RWPE2 (cell line): ENCODE measurements at regions not wholly inside any gene's neighbourhood (a gene's known extent, or its start where the extent isn't known, plus 50 kb on each side); places are given as distances from the start of the nearest gene placed in this dataset.
A peak's percentile ranks its signal among the peaks of the same experiment; 100 is the strongest.

Experiments used
- ATAC-seq: fragments of 200-7000 bp; cut with Tn5 transposase; 3 replicates; pipeline ENCODE4 v1.9.1; 2021; ENCODE audit warnings: low read depth
- DNase-seq: peaks from one replicate; pipeline ENCODE4 v3.0.0-alpha.2; 2020; ENCODE audit warnings: low spot score
- H3K27ac ChIP-seq: fragments of 450-650 bp; 2 replicates; pipeline ENCODE4 v1.5.1; 2017; ENCODE audit warnings: mild to moderate bottlenecking; ENCODE audit not compliant: poor library complexity, severe bottlenecking
- H3K27me3 ChIP-seq: fragments of 250-450 bp; sonication (Bioruptor Pico); 2 replicates; pipeline ENCODE4 v1.5.1; 2021; ENCODE audit warnings: mild to moderate bottlenecking, moderate library complexity; ENCODE audit not compliant: insufficient read depth, poor library complexity, severe bottlenecking
- H3K36me3 ChIP-seq: fragments of 250-450 bp; sonication (Bioruptor Pico); 2 replicates; pipeline ENCODE4 v1.5.1; 2020; ENCODE audit warnings: low read depth, mild to moderate bottlenecking, moderate library complexity
- H3K4me1 ChIP-seq: fragments of 250-450 bp; sonication (Bioruptor Pico); 2 replicates; pipeline ENCODE4 v1.5.1; 2021; ENCODE audit warnings: mild to moderate bottlenecking, moderate library complexity; ENCODE audit not compliant: insufficient read depth, poor library complexity, severe bottlenecking
- H3K4me3 ChIP-seq: fragments of 250-450 bp; sonication (Bioruptor Pico); 2 replicates; pipeline ENCODE4 v1.5.1; 2021; ENCODE audit warnings: mild to moderate bottlenecking, moderate library complexity; ENCODE audit not compliant: severe bottlenecking
- H3K9me3 ChIP-seq: fragments of 250-450 bp; sonication (Bioruptor Pico); 2 replicates; pipeline ENCODE4 v1.5.1; 2021; ENCODE audit warnings: mild to moderate bottlenecking, moderate library complexity; ENCODE audit not compliant: severe bottlenecking
- CTCF ChIP-seq: fragments of 450-650 bp; IDR thresholded peaks from one replicate; pipeline ENCODE4 v1.5.1; 2017; ENCODE audit warnings: mild to moderate bottlenecking, moderate library complexity; ENCODE audit not compliant: poor library complexity, severe bottlenecking

GRCh38 chr2:103430191-103430590, 668.4 kb downstream of the TMEM182 start:
- no peaks in the 10 kb centered on the region for H3K27me3 ChIP-seq
- ATAC-seq (no peak), DNase-seq (no peak)
- H3K9me3 ChIP-seq = no peaks in the 10 kb centered on the region
- no peak overlapping the region for H3K4me3 ChIP-seq
- H3K36me3 ChIP-seq = no peaks in the 10 kb centered on the region
- H3K4me1 ChIP-seq = no peaks in the 10 kb centered on the region
- no peak for TF ChIP-seq CTCF
- H3K27ac ChIP-seq = no peak overlapping the region

- H3K27ac ChIP-seq = no peak overlapping the region
- H3K4me3 ChIP-seq = no peak overlapping the region
- no peaks in the 10 kb centered on the region for H3K27me3 ChIP-seq
- no peak for TF ChIP-seq CTCF
- H3K36me3 ChIP-seq = no peaks in the 10 kb centered on the region
- H3K9me3 ChIP-seq = no peaks in the 10 kb centered on the region
- DNase-seq (no peak), ATAC-seq (peak; percentile 67)
- H3K4me1 ChIP-seq = no peaks in the 10 kb centered on the region
These were observed 673.2 kb downstream of the TMEM182 start for GRCh38 chr2:103435010-103435409.

- H3K36me3 ChIP-seq = no peaks in the 10 kb centered on the region
- no peak for ATAC-seq
- H3K4me3 ChIP-seq = no peak overlapping the region
- no peaks in the 10 kb centered on the region for H3K27me3 ChIP-seq
- no peak for TF ChIP-seq CTCF
- no peaks in the 10 kb centered on the region for H3K9me3 ChIP-seq
- H3K4me1 ChIP-seq = no peaks in the 10 kb centered on the region
- no peak for DNase-seq
- H3K27ac ChIP-seq = no peak overlapping the region
These were observed 675.3 kb downstream of the TMEM182 start for GRCh38 chr2:103437161-103437560.

- DNase-seq (no peak), ATAC-seq (no peak)
- H3K27ac ChIP-seq = no peak overlapping the region
- no peaks in the 10 kb centered on the region for H3K9me3 ChIP-seq
- H3K36me3 ChIP-seq = no peaks in the 10 kb centered on the region
- H3K4me1 ChIP-seq = no peaks in the 10 kb centered on the region
- no peak for TF ChIP-seq CTCF
- H3K4me3 ChIP-seq = no peak overlapping the region
- H3K27me3 ChIP-seq = peaks cover 36% of the 10 kb centered on the region
These were observed 683.5 kb downstream of the TMEM182 start for GRCh38 chr2:103445347-103445746.

- Histone ChIP-seq H3K9me3 (no peaks in the 10 kb centered on the region), H3K4me1 (no peaks in the 10 kb centered on the region), H3K4me3 (no peak overlapping the region), H3K36me3 (no peaks in the 10 kb centered on the region), H3K27me3 (peaks cover 33% of the 10 kb centered on the region), H3K27ac (no peak overlapping the region)
- no peak for TF ChIP-seq CTCF
- ATAC-seq = no peak
- no peak for DNase-seq
These were observed 686.7 kb downstream of the TMEM182 start for GRCh38 chr2:103448495-103448894.
